ENCODE measurements at regions not wholly inside any gene's neighbourhood (a gene's known extent, or its start where the extent isn't known, plus 50 kb on each side); places are given as distances from the start of the nearest gene placed in this dataset.

DNA sequence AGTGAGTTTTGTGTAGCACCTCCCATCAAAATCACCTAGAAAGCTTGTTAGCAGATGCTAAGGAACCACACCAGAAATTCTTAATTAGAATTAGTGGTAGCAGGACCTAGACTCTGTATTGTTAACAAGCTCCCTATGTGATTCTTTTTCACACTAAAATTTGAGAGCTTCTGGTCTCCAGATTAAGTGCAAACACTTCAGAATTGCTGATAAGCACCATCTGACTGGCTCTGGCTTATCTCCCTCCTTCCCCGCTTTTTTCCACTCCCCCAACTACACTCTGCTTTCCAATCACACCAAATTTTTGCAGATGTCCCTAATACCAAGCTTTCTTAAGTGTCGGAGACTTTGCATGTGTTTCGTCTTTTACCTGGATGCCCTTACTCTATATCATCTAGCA is 410.1 kb upstream of the DPH6 start:
- TF ChIP-seq CTCF (CRISPR knock-in tag; IDR thresholded peaks at IDR 0.05) (no peak), HIVEP1 (CRISPR knock-in tag; IDR thresholded peaks at IDR 0.05) (no peak), ZNF296 (CRISPR knock-in tag; conservative IDR thresholded peaks at IDR 0.05) (no peak), PATZ1 (CRISPR knock-in tag; IDR thresholded peaks at IDR 0.05) (no peak), POLR2A (IDR thresholded peaks at IDR 0.05; ENCODE audit: insufficient read depth in 1 of 2, low read depth in 2 of 2, low read length in 2 of 2) (no peak), PRPF4 (IDR thresholded peaks at IDR 0.05; ENCODE audit: low read depth, low read length, poor library complexity, severe bottlenecking) (no peak), ZNF558 (CRISPR knock-in tag; IDR thresholded peaks at IDR 0.05; ENCODE audit: borderline replicate concordance) (no peak), USF2 (IDR thresholded peaks at IDR 0.05; ENCODE audit: low read depth, low read length) (no peak), USF2 (CRISPR knock-in tag; IDR thresholded peaks at IDR 0.05; ENCODE audit: borderline replicate concordance) (no peak), FOXA3 (CRISPR knock-in tag; IDR thresholded peaks at IDR 0.05) (no peak), ZC3H13 (CRISPR knock-in tag; IDR thresholded peaks at IDR 0.05) (no peak), NFYB (CRISPR knock-in tag; IDR thresholded peaks at IDR 0.05) (no peak), CBX5 (CRISPR knock-in tag; IDR thresholded peaks at IDR 0.05; ENCODE audit: borderline replicate concordance) (no peak), RFXANK (CRISPR knock-in tag; IDR thresholded peaks at IDR 0.05) (no peak)
- TF ChIP-seq, protein P1, sequence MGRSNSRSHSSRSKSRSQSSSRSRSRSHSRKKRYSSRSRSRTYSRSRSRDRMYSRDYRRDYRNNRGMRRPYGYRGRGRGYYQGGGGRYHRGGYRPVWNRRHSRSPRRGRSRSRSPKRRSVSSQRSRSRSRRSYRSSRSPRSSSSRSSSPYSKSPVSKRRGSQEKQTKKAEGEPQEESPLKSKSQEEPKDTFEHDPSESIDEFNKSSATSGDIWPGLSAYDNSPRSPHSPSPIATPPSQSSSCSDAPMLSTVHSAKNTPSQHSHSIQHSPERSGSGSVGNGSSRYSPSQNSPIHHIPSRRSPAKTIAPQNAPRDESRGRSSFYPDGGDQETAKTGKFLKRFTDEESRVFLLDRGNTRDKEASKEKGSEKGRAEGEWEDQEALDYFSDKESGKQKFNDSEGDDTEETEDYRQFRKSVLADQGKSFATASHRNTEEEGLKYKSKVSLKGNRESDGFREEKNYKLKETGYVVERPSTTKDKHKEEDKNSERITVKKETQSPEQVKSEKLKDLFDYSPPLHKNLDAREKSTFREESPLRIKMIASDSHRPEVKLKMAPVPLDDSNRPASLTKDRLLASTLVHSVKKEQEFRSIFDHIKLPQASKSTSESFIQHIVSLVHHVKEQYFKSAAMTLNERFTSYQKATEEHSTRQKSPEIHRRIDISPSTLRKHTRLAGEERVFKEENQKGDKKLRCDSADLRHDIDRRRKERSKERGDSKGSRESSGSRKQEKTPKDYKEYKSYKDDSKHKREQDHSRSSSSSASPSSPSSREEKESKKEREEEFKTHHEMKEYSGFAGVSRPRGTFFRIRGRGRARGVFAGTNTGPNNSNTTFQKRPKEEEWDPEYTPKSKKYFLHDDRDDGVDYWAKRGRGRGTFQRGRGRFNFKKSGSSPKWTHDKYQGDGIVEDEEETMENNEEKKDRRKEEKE (IDR thresholded peaks at IDR 0.05) = no peak

All from HepG2 (cell line).